Brain microvascular endothelial cell (primary cell): ENCODE measurements at regions not wholly inside any gene's neighbourhood (a gene's known extent, or its start where the extent isn't known, plus 50 kb on each side); places are given as distances from the start of the nearest gene placed in this dataset.

Experiments used
- DNase-seq: peaks from one replicate; pipeline ENCODE4 v3.0.0-alpha.2; 2020
- H3K27ac ChIP-seq: fragments of 250-450 bp; sonication (Bioruptor Pico); 2 replicates; pipeline ENCODE4 v1.5.1; 2020; ENCODE audit warnings: mild to moderate bottlenecking, moderate library complexity
- H3K27me3 ChIP-seq: fragments of 250-450 bp; sonication (Bioruptor Pico); replicated peaks from 2 replicates; pipeline ENCODE4 v1.5.1; 2020; ENCODE audit warnings: mild to moderate bottlenecking
- H3K36me3 ChIP-seq: fragments of 250-450 bp; sonication (Bioruptor Pico); replicated peaks from 2 replicates; pipeline ENCODE4 v1.5.1; 2020; ENCODE audit warnings: mild to moderate bottlenecking
- H3K4me3 ChIP-seq: 2 replicates; pipeline ENCODE4 v1.5.1; 2011; ENCODE audit warnings: low read depth, mild to moderate bottlenecking, control low read depth, low read length, moderate library complexity
- CTCF ChIP-seq: IDR thresholded peaks from 2 replicates; pipeline ENCODE4 v1.5.1; 2011; ENCODE audit warnings: low read depth, mild to moderate bottlenecking, moderate library complexity, low read length, control low read depth, inconsistent platforms; ENCODE audit errors: missing control alignments
- in situ Hi-C: cut with HindIII; loops from 2 replicates; pipeline ENCODE4 v1.10.0; 2017; ENCODE audit warnings: low sequenced_read_pairs, low pct_ligation_motif_present

GRCh38 chr12:114275932-114276785, 129.8 kb downstream of the TBX5 start:
- in situ Hi-C loops, result no loop called here
- no peak for DNase-seq

GRCh38 chr12:114275086-114275485, 130.9 kb downstream of the TBX5 start:
- H3K36me3 ChIP-seq, result no peaks in the 10 kb centered on the region
- no peak overlapping the region for H3K4me3 ChIP-seq
- H3K27me3 ChIP-seq, result no peaks in the 10 kb centered on the region
- no peak for DNase-seq
- H3K27ac ChIP-seq, result no peak overlapping the region
- no peak for TF ChIP-seq CTCF
- in situ Hi-C loops, result no loop called here

More at GRCh38 chr12:114275932-114276785, 129.8 kb downstream of the TBX5 start:
- TF ChIP-seq CTCF, result no peak
- Histone ChIP-seq H3K27me3 (no peaks in the 10 kb centered on the region), H3K36me3 (no peaks in the 10 kb centered on the region), H3K27ac (no peak overlapping the region), H3K4me3 (no peak overlapping the region)

GRCh38 chr12:114274131-114274530, 131.8 kb downstream of the TBX5 start:
- no peak overlapping the region for H3K27ac ChIP-seq
- DNase-seq, result no peak
- no peaks in the 10 kb centered on the region for H3K36me3 ChIP-seq
- TF ChIP-seq CTCF, result no peak
- in situ Hi-C loops, result no loop called here
- no peaks in the 10 kb centered on the region for H3K27me3 ChIP-seq
- no peak overlapping the region for H3K4me3 ChIP-seq

- in situ Hi-C loops, result no loop called here
- H3K4me3 ChIP-seq, result no peak overlapping the region
- TF ChIP-seq CTCF, result no peak
- no peaks in the 10 kb centered on the region for H3K27me3 ChIP-seq
- no peaks in the 10 kb centered on the region for H3K36me3 ChIP-seq
- no peak overlapping the region for H3K27ac ChIP-seq
- no peak for DNase-seq
Observed at GRCh38 chr12:114272605-114273004, 133.3 kb downstream of the TBX5 start.

- H3K4me3 ChIP-seq, result no peak overlapping the region
- no peaks in the 10 kb centered on the region for H3K36me3 ChIP-seq
- DNase-seq, result no peak
- in situ Hi-C loops, result no loop called here
- no peak overlapping the region for H3K27ac ChIP-seq
- no peak for TF ChIP-seq CTCF
- H3K27me3 ChIP-seq, result no peaks in the 10 kb centered on the region
Observed at GRCh38 chr12:114272071-114272470, 133.9 kb downstream of the TBX5 start.

GRCh38 chr12:114269153-114269552, 136.8 kb downstream of the TBX5 start:
- Histone ChIP-seq H3K4me3 (no peak overlapping the region), H3K27me3 (no peaks in the 10 kb centered on the region), H3K27ac (no peak overlapping the region), H3K36me3 (no peaks in the 10 kb centered on the region)
- TF ChIP-seq CTCF, result no peak
- DNase-seq, result no peak
- in situ Hi-C loops, result no loop called here
